Stomach (tissue), 8 donors: ENCODE measurements at regions not wholly inside any gene's neighbourhood (a gene's known extent, or its start where the extent isn't known, plus 50 kb on each side); places are given as distances from the start of the nearest gene placed in this dataset.

Experiments
- DNase-seq, 2 donors: peaks; one replicate each; pipeline versions ENCODE4 v3.0.0 to v3.0.0-alpha.2; 2013 to 2019
- H3K27ac ChIP-seq, 5 donors: fragments of 200-600 bp in 4 of 5; sonication (generic) in 4 of 5; one replicate each; pipeline ENCODE4 v1.5.1; 2013 to 2019; ENCODE audit warnings: mild to moderate bottlenecking in 1 of 5, moderate library complexity in 1 of 5
- H3K27me3 ChIP-seq, 3 donors: fragments of 200-600 bp; sonication (generic); one replicate each; pipeline ENCODE4 v1.5.1; 2017 to 2019; ENCODE audit warnings: mixed run types in 1 of 3
- H3K36me3 ChIP-seq, 4 donors: fragments of 200-600 bp; sonication (generic); 1 replicate in 3 of 4; 2 replicates in 1 of 4; pipeline ENCODE4 v1.5.1; 2016 to 2019
- H3K4me1 ChIP-seq, 4 donors: fragments of 200-600 bp; sonication (generic); one replicate each; pipeline ENCODE4 v1.5.1; 2016 to 2019
- H3K4me3 ChIP-seq, 4 donors: fragments of 200-600 bp; sonication (generic) in 3 of 4; one replicate each; pipeline ENCODE4 v1.5.1; 2016 to 2019; ENCODE audit warnings: mild to moderate bottlenecking in 1 of 4
- H3K9me3 ChIP-seq, 4 donors: fragments of 200-600 bp; sonication (generic); one replicate each; pipeline ENCODE4 v1.5.1; 2016 to 2019
- CTCF ChIP-seq, 7 experiments: fragments of 450-650 bp in 4 of 7; fragments of 200-600 bp in 3 of 7; sonication (generic) in 3 of 7; IDR thresholded peaks; one replicate each; pipeline ENCODE4 v1.5.1; 2016 to 2019; ENCODE audit warnings: antibody characterized with exemption in 7 of 7, control low read depth in 2 of 7, mild to moderate bottlenecking in 1 of 7
- EP300 ChIP-seq: sonication (generic); formaldehyde crosslinking; IDR thresholded peaks from one replicate; pipeline ENCODE4 v1.6.1; 2017; ENCODE audit warnings: antibody characterized with exemption
- POLR2A ChIP-seq, 4 donors: fragments of 450-650 bp; IDR thresholded peaks; one replicate each; pipeline ENCODE4 v1.6.1; 2016; ENCODE audit warnings: antibody characterized with exemption in 4 of 4, control low read depth in 2 of 4, mild to moderate bottlenecking in 1 of 4, moderate library complexity in 1 of 4
- POLR2AphosphoS5 ChIP-seq, 3 donors: sonication (generic); formaldehyde crosslinking; IDR thresholded peaks; one replicate each; pipeline ENCODE4 v1.6.1; 2016; ENCODE audit warnings: antibody characterized with exemption in 3 of 3
- WGBS, 5 donors: extraction: QIAGEN DNeasy Blood & Tissue Kit in 3 of 5; methylation state at CpG; one replicate each; pipeline versions ENCODE4 v1.1.5 to v1.1.7; 2013 to 2018; 5-methylcytosine and 5-hydroxymethylcytosine counted together
- intact Hi-C: fragments of 100-400 bp; cut with DNase I; formaldehyde crosslinking; loops from one replicate; pipeline ENCODE4 v1.15.1; 2023; ENCODE audit warnings: low total_unique reads
- donor health status: healthy with polysubstance abuse.
- donor health status: Bipolar disorder and iron deficiency.
- donor health status: healthy.

GRCh38 chr5:101520417-101520816 lies 617.3 kb upstream of the ST8SIA4 start:
- WGBS, 5 donors, result 69 to 82% (median 73%) methylated on average over 2 of the region's 2 CpGs

GRCh38 chr5:101517795-101518194 lies 614.7 kb upstream of the ST8SIA4 start:
- intact Hi-C loops, result no loop called here
- no peak for DNase-seq
- Histone ChIP-seq H3K9me3 (peaks cover 0 to 24% (median 8%) of the 10 kb centered on the region in 4 donors), H3K36me3 (no peaks in the 10 kb centered on the region), H3K4me3 (no peak overlapping the region), H3K27me3 (no peaks in the 10 kb centered on the region), H3K27ac (no peak overlapping the region), H3K4me1 (no peaks in the 10 kb centered on the region)
- WGBS, 5 donors, result 34 to 68% (median 51%) methylated on average over 2 of the region's 2 CpGs
- TF ChIP-seq EP300 (no peak), POLR2AphosphoS5 (IDR thresholded peaks at IDR 0.05) (no peak), POLR2A (IDR thresholded peaks at IDR 0.05) (no peak), CTCF (IDR thresholded peaks at IDR 0.05) (no peak)

More at GRCh38 chr5:101520417-101520816, 617.3 kb upstream of the ST8SIA4 start:
- intact Hi-C loops, result no loop called here
- no peaks in the 10 kb centered on the region for H3K27me3 ChIP-seq
- H3K27ac ChIP-seq, result no peak overlapping the region
- peaks cover 0 to 16% (median 5%) of the 10 kb centered on the region in 4 donors for H3K9me3 ChIP-seq
- H3K4me1 ChIP-seq, result no peaks in the 10 kb centered on the region
- no peak overlapping the region for H3K4me3 ChIP-seq
- no peak for TF ChIP-seq POLR2A (IDR thresholded peaks at IDR 0.05)
- no peak for TF ChIP-seq EP300
- no peak for TF ChIP-seq CTCF (IDR thresholded peaks at IDR 0.05)
- no peak for TF ChIP-seq POLR2AphosphoS5 (IDR thresholded peaks at IDR 0.05)
- no peak for DNase-seq
- no peaks in the 10 kb centered on the region for H3K36me3 ChIP-seq

GRCh38 chr5:101515721-101516120 lies 612.6 kb upstream of the ST8SIA4 start:
- intact Hi-C loops, result no loop called here
- H3K4me3 ChIP-seq, result no peak overlapping the region
- no peaks in the 10 kb centered on the region for H3K36me3 ChIP-seq
- peaks cover 0 to 24% (median 8%) of the 10 kb centered on the region in 4 donors for H3K9me3 ChIP-seq
- no peaks in the 10 kb centered on the region for H3K4me1 ChIP-seq
- DNase-seq, result no peak
- TF ChIP-seq POLR2A (IDR thresholded peaks at IDR 0.05), result no peak
- no peak for TF ChIP-seq CTCF (IDR thresholded peaks at IDR 0.05)
- no peak for TF ChIP-seq POLR2AphosphoS5 (IDR thresholded peaks at IDR 0.05)
- no peak for TF ChIP-seq EP300
- H3K27ac ChIP-seq, result no peak overlapping the region
- no peaks in the 10 kb centered on the region for H3K27me3 ChIP-seq
- whole genome bisulfite sequencing, 5 donors, result 66 to 82% (median 74%) methylated on average over 2 of the region's 2 CpGs

GRCh38 chr5:101505891-101506570 lies 602.9 kb upstream of the ST8SIA4 start:
- intact Hi-C loops, result no loop called here
- TF ChIP-seq POLR2AphosphoS5 (IDR thresholded peaks at IDR 0.05) (no peak), CTCF (IDR thresholded peaks at IDR 0.05) (no peak), EP300 (no peak), POLR2A (IDR thresholded peaks at IDR 0.05) (no peak)
- Histone ChIP-seq H3K36me3 (no peaks in the 10 kb centered on the region), H3K27me3 (no peaks in the 10 kb centered on the region), H3K27ac (no peak overlapping the region), H3K9me3 (peaks cover 3 to 46% (median 23%) of the 10 kb centered on the region in 4 donors), H3K4me3 (no peak overlapping the region), H3K4me1 (no peaks in the 10 kb centered on the region)
- no peak for DNase-seq
- WGBS, 5 donors, result 87 to 98% (median 93%) methylated on average over 17 to 25 of the region's 25 CpGs
